Activated T-helper 17 cell treated with anti-CD3 and anti-CD28 coated beads, Interleukin-2, amount 50 U/mL, for 72 hours (primary cell): ENCODE measurements at regions not wholly inside any gene's neighbourhood (a gene's known extent, or its start where the extent isn't known, plus 50 kb on each side); places are given as distances from the start of the nearest gene placed in this dataset.
"Not testable (repeated sequence)": the region's sequence is repeated elsewhere in the genome, so short reads cannot be mapped to it uniquely, and the experiment has no call there.

ENCODE experiments used
- ATAC-seq: fragments of 150-1000 bp; cut with Tn5 transposase; replicated peaks from 2 replicates; pipeline ENCODE4 v1.10.0; 2021; ENCODE audit warnings: mild to moderate bottlenecking, moderate library complexity
- H3K27ac Mint-ChIP-seq: one replicate; pipeline ENCODE4 v1.8.0; 2022; ENCODE audit warnings: mixed read lengths
- H3K27me3 Mint-ChIP-seq: one replicate; pipeline ENCODE4 v1.8.0; 2022; ENCODE audit warnings: mixed read lengths
- H3K36me3 Mint-ChIP-seq: one replicate; pipeline ENCODE4 v1.8.0; 2022; ENCODE audit warnings: low read depth, mild to moderate bottlenecking, mixed read lengths
- H3K4me1 Mint-ChIP-seq: one replicate; pipeline ENCODE4 v1.8.0; 2022; ENCODE audit warnings: mixed read lengths
- H3K4me3 Mint-ChIP-seq: one replicate; pipeline ENCODE4 v1.8.0; 2022; ENCODE audit warnings: mild to moderate bottlenecking, mixed read lengths
- H3K9me3 Mint-ChIP-seq: one replicate; pipeline ENCODE4 v1.8.0; 2022; ENCODE audit warnings: mixed read lengths

GRCh38 chr20:5386846-5387245 is 70.1 kb upstream of the PROKR2 start:
- peaks cover 14% of the 10 kb centered on the region for H3K9me3 Mint-ChIP-seq
- H3K36me3 Mint-ChIP-seq, H3K4me1 Mint-ChIP-seq, ATAC-seq, H3K4me3 Mint-ChIP-seq, H3K27ac Mint-ChIP-seq: not testable (repeated sequence)
- peaks cover 26% of the 10 kb centered on the region for H3K27me3 Mint-ChIP-seq

GRCh38 chr20:5381527-5381926 is 64.8 kb upstream of the PROKR2 start:
- not testable (repeated sequence) for H3K4me1 Mint-ChIP-seq, ATAC-seq, H3K4me3 Mint-ChIP-seq, H3K9me3 Mint-ChIP-seq, H3K36me3 Mint-ChIP-seq, H3K27ac Mint-ChIP-seq
- H3K27me3 Mint-ChIP-seq = peaks cover 17% of the 10 kb centered on the region

GRCh38 chr20:5377484-5377883 is 60.7 kb upstream of the PROKR2 start:
- no peak for ATAC-seq
- Mint-ChIP-seq H3K27me3 (peaks cover 15% of the 10 kb centered on the region), H3K9me3 (no peaks in the 10 kb centered on the region), H3K4me1 (no peaks in the 10 kb centered on the region), H3K36me3 (no peaks in the 10 kb centered on the region), H3K27ac (no peak overlapping the region), H3K4me3 (no peak overlapping the region)

GRCh38 chr20:5376228-5376627 is 59.5 kb upstream of the PROKR2 start:
- no peaks in the 10 kb centered on the region for H3K4me1 Mint-ChIP-seq
- H3K36me3 Mint-ChIP-seq = no peaks in the 10 kb centered on the region
- no peak overlapping the region for H3K27ac Mint-ChIP-seq
- no peak for ATAC-seq
- H3K4me3 Mint-ChIP-seq = no peak overlapping the region
- H3K27me3 Mint-ChIP-seq = peaks cover 15% of the 10 kb centered on the region
- H3K9me3 Mint-ChIP-seq = no peaks in the 10 kb centered on the region

GRCh38 chr20:5374171-5374570 is 57.4 kb upstream of the PROKR2 start:
- no peak for ATAC-seq
- Mint-ChIP-seq H3K4me3 (no peak overlapping the region), H3K27ac (no peak overlapping the region), H3K9me3 (no peaks in the 10 kb centered on the region), H3K4me1 (peaks cover 5% of the 10 kb centered on the region), H3K36me3 (no peaks in the 10 kb centered on the region), H3K27me3 (peaks cover 26% of the 10 kb centered on the region)

GRCh38 chr20:5372371-5372770 is 55.6 kb upstream of the PROKR2 start:
- ATAC-seq = no peak
- Mint-ChIP-seq H3K27ac (no peak overlapping the region), H3K27me3 (peaks cover 29% of the 10 kb centered on the region), H3K4me1 (peaks cover 5% of the 10 kb centered on the region), H3K4me3 (no peak overlapping the region), H3K9me3 (no peaks in the 10 kb centered on the region), H3K36me3 (no peaks in the 10 kb centered on the region)

- H3K27me3 Mint-ChIP-seq = peaks cover 26% of the 10 kb centered on the region
- H3K4me1 Mint-ChIP-seq = peaks cover 5% of the 10 kb centered on the region
- H3K9me3 Mint-ChIP-seq = peaks cover 7% of the 10 kb centered on the region
- no peak overlapping the region for H3K27ac Mint-ChIP-seq
- no peaks in the 10 kb centered on the region for H3K36me3 Mint-ChIP-seq
- no peak for ATAC-seq
- no peak overlapping the region for H3K4me3 Mint-ChIP-seq
Observed at GRCh38 chr20:5369629-5370028, 52.9 kb upstream of the PROKR2 start.
